Suprapubic skin (tissue), 3 donors: ENCODE measurements at regions not wholly inside any gene's neighbourhood (a gene's known extent, or its start where the extent isn't known, plus 50 kb on each side); places are given as distances from the start of the nearest gene placed in this dataset.

Source experiments
- CTCF ChIP-seq, 2 donors: fragments of 200-600 bp in 1 of 2; fragments of 450-650 bp in 1 of 2; sonication (generic) in 1 of 2; IDR thresholded peaks; one replicate each; pipeline ENCODE4 v1.5.1; 2016 to 2019; ENCODE audit warnings: antibody characterized with exemption in 2 of 2, mild to moderate bottlenecking in 1 of 2, moderate library complexity in 1 of 2
- EP300 ChIP-seq: sonication (generic); formaldehyde crosslinking; IDR thresholded peaks from one replicate; pipeline ENCODE4 v1.6.1; 2017; ENCODE audit warnings: antibody characterized with exemption
- POLR2A ChIP-seq, 2 donors: fragments of 450-650 bp; IDR thresholded peaks; one replicate each; pipeline ENCODE4 v1.6.1; 2017; ENCODE audit warnings: antibody characterized with exemption in 2 of 2, mild to moderate bottlenecking in 2 of 2, moderate library complexity in 2 of 2

- TF ChIP-seq CTCF (IDR thresholded peaks at IDR 0.05) (no peak), EP300 (no peak), POLR2A (IDR thresholded peaks at IDR 0.05) (no peak)
These were observed 97.7 kb upstream of the PTPN1 start for GRCh38 chr20:50412499-50412898.
